ENCODE measurements at regions not wholly inside any gene's neighbourhood (a gene's known extent, or its start where the extent isn't known, plus 50 kb on each side); places are given as distances from the start of the nearest gene placed in this dataset.
"Not testable (repeated sequence)": the region's sequence is repeated elsewhere in the genome, so short reads cannot be mapped to it uniquely, and the experiment has no call there.

DNA sequence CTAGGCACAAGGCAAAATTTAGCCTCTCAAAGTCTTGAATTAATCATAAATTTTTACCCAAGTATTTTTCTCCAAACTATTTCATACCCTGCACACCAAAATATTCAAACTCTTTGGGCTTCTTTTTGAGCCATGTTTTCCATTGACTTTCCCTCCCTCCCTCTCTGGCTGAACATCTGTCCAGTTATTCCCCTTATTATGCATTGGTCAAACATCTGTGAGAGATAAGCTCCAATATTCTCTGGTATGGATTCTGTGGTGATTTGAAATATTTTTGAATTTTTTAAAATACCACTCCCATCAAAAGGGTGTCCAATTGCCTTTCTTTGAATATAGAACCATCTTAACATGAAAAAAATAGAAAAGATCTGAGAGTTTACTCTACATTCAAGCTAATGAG is 244.2 kb downstream of the RFPL4B start:
- no peak for DNase-seq

DNA sequence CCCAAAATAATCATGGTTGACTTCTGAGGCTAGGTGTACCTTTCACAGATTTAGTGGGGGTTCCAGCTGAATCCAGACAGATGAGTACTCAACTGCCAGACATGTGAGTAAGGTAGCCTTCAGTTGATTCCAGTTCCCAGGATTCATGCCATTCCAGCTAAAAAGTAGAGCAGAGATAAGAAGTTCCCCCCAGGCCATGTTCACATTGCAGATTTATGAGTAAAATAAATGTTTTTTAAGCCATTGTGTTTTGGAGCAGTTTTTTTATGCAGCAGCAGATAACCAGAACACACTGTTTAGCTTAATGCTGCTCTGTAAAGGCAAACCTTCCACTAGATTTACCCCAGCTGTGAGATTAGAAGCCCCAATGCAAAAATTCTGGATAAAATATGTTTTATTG is 245.0 kb downstream of the RFPL4B start:
- no peak for DNase-seq

DNA sequence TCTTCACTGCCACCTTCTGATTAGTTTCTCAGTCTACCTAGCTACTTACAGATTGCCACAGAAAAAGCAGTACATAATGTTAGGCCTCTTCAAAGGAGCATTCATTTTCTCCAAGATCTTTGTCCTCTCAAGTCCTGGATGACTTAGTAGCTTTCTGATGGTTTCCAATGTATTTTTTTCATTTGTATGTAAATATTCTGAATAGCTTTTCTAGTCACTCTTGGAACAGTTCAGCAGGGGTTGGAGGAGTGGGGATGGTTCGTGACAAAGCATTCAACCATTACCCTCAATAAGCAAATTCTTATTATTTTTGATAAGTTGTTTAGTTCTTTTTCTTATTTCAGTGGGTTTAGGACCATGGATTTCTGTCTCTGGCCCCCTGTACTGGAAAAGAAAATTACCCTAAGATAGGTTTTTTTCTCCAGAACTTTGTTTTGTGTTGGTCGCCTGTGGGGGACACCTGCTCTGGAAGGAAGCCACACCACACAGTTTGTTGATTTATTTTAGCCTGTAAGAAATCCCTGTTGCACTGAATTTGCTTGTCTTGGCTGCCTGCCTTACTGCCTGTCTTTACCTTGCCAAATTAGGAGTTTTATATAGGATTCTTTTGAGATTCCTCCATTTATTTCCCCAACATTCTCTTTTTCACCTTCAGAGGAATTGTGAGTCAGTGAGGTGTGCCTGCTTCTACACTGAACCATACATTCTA is 247.9 kb downstream of the RFPL4B start:
- no peak for DNase-seq

DNA sequence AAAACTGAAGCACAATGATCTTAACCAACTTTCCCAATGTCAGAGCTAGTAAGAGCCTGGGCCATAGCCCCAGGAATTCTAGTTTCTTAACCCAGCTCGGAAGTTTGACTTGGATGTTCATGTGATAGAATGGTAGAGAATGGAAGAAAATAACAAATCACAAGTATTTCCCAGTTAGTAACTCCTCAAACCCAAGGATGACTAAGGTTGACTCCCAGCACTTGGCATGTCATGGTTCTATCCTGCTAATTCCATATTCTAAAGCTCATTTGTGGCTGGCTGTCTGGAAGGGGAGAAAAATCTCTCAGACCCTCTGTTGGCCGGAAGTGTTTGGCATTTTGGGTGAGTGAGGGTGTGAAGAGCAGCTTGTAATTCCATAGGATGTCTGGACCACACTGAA is 248.7 kb downstream of the RFPL4B start:
- DNase-seq: no peak

DNA sequence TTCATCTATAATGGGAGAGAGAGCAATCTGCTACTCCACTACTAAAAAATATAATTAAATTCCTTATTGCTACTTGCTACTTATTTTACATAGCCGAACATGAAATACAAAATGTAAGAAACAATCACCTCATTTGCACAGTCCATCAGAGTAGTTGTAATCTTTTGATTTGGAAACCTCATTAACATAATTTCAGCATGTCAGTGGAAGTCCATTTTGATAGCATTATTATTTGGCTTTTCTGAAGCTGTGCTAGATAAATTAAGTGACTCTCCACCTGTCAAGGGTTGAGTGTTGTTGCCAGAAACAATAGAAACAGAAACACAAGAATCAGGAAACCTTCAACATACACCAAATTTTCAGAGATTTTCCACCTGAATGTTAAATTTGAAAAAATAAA is 250.0 kb downstream of the RFPL4B start:
- no peak for DNase-seq

DNA sequence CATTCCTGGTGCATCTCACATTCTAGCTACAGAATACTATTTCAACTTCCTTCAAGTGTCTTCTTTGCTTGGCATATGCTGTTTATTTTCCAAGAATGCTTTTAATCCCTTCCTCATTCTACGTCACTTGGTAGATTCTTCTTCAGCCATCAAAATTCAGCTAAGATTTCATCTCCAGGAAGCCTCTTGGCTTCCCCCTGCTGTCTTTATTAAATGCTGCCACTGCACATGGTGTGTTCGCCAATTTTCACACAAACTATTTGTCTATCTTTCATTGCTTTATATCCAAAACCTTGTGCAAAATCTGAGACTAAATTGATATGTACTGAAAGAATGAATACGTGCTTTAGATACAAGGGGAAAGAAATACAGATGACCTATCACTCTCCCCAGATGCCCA is 253.0 kb downstream of the RFPL4B start:
- DNase-seq: no peak

DNA sequence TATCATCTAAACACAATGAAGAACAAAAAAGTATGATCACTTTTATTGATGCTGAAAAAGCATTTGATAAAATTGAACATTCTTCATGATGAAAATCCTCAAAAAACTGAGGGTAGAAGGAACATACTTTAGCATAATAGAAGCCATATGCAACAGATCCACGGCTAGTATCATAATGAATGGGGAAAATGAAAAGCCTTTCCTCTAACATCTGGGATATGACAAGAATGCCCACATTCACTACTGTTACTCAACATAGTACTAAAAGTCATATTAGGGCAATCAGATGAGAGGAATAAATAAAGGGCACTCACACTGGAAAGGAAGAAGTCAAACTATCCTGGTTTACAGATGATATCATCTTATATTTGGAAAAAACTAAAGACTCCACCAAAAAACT is 256.6 kb downstream of the RFPL4B start:
- no peak for DNase-seq

DNA sequence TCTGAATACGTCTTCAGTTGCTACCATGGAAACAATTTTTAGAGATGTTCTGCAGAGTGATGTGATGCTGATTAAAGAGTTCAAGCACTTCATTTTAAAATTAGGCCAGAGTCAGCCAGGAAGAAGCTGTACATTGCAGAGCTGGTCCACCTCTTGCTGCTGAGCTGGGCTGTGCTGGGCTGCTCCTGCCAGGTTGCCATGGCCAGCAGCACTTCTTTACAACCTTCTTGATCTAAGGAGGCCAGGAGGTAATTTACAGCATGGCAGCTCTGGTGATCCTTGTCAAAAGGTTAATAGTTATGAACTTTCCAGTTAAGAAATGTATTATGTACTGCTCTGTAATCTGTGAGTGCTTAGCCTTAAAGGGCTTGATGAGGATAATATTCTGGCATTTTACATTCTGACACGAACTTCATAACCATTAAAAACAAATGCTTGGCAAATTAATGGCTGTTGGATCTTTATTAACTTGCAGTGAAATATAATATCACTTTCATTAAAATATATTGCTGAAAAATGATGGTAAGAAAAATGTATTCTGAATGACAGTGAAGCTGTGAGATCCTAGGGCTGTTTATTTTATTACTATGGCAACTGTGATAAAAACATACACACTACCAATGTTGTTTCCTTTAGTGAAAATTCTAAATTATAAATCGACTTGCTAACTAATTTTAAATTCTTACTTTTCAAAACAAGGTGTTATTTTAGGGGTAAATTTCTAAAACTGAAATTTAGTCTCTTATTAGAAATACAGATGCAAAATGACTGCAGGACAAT is 259.7 kb downstream of the RFPL4B start:
- no peak for DNase-seq

DNA sequence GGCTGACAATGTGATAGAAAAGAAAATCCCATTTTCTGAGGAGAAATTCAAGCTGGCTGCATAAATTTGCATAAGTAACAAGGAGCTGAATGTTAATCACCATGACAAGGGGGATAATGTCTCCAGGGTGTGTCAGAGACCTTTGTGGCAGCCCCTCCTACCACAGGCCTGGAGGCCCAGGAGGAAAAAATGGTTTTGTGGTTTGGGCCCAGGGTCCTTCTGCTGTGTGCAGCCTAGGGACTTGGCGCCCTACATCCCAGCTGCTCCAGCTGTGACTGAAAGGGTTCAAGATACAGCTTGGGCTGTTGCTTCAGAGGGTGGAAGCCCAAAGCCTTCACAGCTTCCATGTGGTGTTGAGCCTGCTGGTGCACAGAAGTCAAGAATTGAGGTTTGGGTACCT is 261.8 kb downstream of the RFPL4B start:
- not testable (repeated sequence) for DNase-seq

DNA sequence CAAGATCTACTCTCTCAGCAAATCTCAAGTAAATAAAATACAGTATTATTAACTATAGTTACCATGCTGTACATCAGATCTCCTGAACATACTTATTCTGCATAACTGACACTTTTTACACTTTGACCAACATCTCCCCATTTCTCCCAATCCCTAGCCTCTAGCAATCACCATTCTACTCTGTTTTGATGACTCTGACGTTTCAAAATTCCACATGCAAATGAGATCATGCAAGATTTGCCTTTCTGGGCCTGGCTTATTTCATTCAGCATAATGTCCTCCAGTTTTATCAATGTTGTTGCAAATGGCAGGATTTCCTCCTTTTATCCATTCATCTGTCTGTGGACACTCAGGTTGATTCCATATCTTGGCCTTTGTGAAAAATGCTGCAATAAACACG is 266.3 kb downstream of the RFPL4B start:
- DNase-seq: no peak

DNA sequence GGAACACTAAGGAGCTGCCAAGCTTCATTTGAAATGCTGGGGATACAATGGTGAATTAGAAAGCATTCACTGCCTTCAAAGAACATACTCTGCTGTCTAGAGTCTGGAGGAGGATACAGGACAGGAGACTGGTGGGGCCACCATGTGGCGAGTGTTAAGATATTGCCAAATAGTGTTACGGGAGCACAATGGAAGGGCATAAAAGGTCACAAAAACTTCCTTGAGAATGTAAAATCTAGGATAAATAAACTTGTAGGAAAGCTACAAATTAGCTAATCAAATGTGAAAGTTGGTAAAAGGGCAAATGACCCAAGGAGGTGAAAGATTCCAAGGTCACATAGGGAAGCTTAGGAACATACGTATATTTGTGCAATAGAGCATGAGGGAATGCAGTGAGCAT is 271.7 kb downstream of the RFPL4B start:
- no peak for DNase-seq

DNA sequence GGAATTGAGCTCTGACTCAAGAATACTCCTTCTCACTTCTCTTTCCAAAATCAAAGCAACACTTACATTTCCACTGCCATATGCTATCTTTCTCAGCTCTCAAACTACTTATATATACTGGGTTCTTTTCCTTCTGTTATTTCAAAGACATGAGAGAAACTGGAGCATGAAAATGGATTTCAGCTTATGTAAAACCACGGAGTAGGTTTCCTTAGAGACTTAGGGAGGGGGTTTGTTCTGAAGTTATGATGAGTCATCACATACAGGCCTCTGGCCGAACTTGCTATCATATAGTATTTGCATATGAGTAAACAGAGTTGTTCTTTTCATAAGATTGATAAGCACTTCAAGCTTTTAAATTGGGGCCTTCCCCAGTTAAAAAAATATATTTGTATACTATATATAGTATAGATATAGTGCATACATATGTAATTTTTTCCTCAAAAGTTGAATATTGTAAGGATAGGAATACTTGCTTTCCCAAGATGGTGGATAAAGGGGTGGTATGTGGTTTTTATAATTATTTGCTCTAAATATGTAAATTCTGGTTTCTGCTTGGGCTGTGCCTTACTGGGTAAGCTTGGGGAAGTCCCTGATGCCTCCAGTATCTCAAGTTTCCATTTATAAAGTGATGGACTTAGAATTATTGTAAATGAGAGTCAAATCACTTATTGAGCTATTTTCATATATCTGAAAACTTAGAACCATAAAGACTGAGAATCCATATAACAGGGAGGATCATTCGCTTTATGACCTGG is 273.9 kb downstream of the RFPL4B start:
- no peak for DNase-seq

DNA sequence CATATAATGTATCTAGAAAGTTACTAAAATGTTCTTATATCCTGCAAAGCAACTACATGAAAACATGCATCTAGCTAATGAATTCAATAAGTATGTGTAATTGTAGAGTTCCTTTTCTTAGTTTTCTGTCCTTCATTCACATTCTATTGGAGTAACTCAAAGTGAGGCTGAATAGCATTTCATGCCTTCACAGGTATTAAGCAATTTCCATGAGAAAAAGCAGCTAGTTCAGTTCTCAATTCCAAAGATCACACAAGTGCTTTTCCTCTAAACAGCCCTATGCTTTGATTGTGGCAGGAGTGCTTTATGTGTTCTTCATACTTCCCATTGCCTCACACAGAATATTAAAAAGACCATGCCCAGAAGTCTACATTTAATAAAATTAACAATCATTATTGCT is 274.9 kb downstream of the RFPL4B start:
- DNase-seq: no peak

DNA sequence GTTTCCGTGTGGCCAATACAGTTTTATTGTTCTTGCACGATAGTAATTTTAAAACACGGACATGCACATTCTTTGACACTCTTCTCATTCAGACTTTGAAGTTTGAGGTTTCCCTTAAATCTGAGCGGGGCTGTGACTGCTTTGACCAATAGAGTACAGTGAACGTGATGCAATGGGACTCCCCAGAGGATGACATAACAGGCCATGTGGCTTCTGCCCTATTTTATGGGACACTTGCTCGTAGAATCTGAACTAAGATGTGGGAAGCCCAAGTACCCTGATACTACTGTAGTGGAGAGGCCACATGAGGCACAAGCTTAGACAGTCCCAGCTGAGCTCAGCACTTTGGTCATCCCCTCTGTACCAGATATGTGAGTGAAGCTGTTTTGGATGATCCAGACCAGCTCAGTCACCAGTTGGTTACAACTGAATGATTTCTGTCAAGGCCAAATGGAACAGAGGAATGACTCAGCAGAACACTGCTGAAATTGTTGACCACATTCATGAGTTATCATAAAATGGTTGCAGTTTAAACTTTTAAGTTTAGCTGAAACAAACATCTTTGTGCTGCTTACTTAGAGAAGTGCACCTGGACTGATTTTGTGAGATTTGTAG is 279.4 kb downstream of the RFPL4B start:
- DNase-seq: no peak

DNA sequence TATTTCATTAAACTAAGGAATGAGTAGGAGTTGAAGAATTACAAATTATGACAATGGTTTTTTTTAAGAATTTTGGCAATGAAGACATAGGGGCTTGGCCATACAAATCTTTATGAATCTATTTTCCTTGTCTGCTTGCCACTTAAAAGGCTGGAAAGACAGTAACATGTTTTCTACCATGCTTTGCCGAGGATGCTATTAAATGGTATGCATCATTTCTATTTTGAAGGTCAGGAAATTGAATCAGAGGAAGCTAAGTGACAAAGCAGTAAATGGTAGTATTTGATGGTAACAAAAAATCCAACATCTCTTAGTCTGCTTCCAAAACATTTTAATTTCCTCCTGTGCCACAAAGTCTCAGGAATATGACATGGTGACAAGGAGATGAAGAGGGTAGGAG is 287.2 kb downstream of the RFPL4B start:
- no peak for DNase-seq

DNA sequence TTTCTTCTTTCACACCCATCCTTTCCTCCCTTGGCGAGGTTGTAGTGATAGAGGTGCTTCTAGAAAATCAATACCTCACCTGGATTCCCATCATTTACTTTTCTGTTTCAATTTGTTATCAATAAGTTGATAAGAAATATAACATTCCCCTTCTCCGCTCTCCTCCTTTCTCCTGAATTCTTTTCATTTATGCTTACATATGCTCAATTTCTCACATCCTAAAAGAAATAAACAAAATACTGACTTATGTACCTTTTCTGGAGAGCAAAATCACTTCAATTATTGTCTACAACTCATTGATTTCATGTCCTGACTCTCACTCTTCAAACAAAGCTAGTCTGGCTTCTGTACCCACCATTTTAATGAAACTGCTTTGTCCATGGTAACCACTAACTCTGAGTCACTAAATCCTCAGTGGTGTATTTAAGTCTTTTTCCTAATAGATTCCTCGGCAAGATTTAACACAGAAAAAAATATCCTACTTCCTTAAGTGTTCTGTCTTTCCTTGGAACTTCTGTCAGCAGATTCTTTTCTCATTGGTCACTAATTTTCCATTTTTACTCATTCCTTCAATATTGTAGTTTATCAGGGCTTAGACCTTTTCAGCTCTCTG is 289.6 kb downstream of the RFPL4B start:
- DNase-seq: no peak

DNA sequence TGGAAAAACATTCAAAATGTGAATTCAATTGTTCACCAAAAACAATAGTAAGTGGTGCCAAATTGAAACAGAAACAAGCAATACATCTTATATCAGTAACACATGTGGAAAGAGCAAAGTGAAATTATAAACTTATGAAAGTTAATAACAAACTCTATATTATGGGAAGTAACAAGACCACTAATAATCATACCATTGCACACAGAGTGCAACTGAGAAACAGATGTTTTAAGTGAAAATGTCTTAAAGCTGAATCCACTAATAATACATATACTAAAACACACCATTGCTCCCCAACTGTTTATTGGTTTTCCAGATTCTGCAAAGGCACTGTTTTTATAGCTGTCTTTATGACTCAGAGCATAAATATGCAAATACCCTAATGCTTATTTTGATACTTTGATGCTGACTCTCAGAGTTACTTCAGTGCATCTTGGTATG is 292.3 kb downstream of the RFPL4B start:
- DNase-seq: no peak

DNA sequence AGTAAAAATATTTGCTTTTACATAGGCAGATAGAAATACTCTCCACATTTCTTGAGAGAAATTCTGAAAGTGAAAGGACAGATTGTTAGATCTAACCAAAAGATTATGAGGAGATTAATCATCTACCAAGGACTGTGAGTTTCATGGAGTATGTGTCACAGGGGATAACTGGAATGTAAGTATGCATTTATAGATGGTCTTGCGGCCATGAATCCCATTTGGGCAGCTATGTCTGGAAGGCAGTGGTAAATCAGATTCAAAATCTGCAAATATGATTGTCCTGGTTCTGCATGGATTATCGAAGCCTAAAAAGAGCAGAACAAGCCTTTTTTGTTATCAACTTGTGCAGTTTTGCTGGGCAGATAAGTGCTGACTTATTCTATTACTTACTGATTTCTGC is 293.8 kb downstream of the RFPL4B start:
- DNase-seq: no peak

DNA sequence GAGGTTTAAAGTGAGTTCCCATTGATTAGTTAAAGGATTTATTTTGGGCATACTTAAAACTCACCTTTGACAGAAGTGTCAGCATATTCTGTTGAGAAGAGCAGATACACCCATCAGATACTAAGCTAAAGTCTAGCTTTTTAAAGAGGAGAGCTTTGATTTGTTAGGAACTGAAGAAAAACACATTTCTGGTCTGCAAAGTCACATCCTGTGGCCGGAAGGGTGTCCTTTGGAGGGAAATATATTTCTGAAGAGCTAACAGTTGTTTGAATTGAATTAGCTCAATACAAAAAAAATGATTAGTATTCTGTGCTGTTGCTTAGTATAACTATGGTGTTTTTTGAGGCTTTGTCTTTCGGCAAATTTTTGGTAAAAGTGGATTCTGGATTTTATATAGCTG is 302.7 kb downstream of the RFPL4B start:
- no peak for DNase-seq

DNA sequence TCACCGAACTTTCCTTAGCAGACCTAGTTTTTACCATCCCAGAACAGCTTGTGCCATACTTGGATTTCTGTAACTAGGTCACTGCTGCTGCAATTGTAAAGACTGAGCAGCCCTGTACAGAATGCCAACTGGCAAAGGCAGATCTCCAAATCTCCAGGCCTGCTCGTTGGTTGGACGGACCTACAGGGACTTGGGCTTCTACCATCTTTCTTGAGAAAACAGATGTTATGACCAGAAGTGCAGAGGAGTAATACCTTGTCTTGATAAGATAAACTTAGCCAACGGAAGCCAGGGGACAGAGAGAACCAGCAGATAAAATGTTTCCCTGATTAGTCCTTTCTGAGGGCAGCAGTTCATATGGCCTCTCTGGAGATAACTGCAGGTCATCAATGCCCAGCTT is 304.1 kb downstream of the RFPL4B start:
- DNase-seq: no peak

DNA sequence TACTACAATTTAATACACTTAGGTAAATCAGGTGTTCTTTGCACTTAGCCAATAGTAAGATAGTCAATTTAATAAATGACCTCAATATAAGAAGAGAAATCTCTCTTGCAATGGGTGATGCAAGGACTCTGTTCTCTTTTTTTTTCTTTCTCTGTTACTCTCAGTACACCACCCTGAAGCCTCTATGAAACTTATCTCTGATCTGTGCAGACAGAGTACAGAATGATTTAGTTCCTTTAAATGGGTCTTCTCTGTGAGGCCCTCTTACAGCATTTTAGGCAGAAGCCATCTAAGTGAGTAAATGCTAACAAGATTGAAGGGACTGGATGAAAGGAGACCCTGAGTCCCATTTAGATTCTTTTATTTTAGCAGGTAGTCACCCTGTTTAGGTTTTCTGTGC is 312.8 kb downstream of the RFPL4B start:
- DNase-seq: no peak

DNA sequence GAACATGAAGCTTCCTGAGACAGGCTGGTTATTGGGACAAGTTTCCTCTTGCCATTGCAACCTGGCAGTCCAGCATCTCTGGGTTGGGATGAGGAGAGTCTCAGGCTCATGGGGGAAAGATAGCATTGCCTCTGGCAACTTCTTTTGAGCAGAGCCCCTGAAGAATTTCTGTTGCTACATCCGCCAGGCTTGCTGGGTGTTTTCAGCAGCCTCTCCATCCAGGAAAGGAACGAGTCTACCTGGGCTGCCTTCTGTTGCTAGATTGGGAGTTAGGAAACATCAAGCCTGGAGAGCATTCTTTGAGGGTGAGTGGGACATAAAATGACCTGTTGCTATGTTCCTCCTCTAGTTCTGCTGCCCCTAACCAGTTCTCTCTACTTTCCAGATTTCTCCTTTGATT is 313.5 kb downstream of the RFPL4B start:
- no peak for DNase-seq

DNA sequence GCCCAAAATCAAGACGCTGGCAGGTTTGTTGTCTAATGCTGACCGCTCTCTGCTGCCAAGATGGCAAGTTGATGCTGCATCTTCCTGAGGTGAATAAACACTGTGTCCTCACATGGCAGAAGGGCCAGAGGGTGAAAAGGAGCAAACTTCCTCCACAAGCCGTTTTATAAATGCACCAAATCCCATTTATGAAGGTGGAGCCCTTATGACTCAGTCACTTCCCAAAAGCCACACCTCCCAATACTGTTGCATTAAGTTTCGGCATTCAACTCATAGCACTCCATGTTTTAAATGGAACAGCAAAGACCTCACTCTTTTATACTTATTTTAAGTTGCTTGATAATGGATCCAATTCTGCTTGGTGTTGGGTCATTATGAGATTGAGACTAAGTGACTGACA is 316.6 kb downstream of the RFPL4B start:
- no peak for DNase-seq
